C4-2B (cell line): ENCODE measurements at regions not wholly inside any gene's neighbourhood (a gene's known extent, or its start where the extent isn't known, plus 50 kb on each side); places are given as distances from the start of the nearest gene placed in this dataset.

ENCODE experiments used
- CTCF ChIP-seq: fragments of 450-650 bp; conservative IDR thresholded peaks from 2 replicates; pipeline ENCODE4 v1.5.1; 2017; ENCODE audit warnings: mild to moderate bottlenecking
- ZFX ChIP-seq: fragments of 450-650 bp; IDR thresholded peaks from 2 replicates; pipeline ENCODE4 v1.6.1; 2017

- no peak for TF ChIP-seq CTCF
- TF ChIP-seq ZFX, result no peak
These were observed 302.7 kb downstream of the MAP2K6 start for GRCh38 chr17:69717214-69717613.
